HG02642 (cell line): ENCODE measurements at regions not wholly inside any gene's neighbourhood (a gene's known extent, or its start where the extent isn't known, plus 50 kb on each side); places are given as distances from the start of the nearest gene placed in this dataset.

Experiments used
- ATAC-seq: cut with Tn5 transposase; IDR thresholded peaks from one replicate; pipeline ENCODE4 v1.9.1; 2021; ENCODE audit warnings: mild to moderate bottlenecking; ENCODE audit not compliant: unreplicated experiment, poor library complexity

DNA sequence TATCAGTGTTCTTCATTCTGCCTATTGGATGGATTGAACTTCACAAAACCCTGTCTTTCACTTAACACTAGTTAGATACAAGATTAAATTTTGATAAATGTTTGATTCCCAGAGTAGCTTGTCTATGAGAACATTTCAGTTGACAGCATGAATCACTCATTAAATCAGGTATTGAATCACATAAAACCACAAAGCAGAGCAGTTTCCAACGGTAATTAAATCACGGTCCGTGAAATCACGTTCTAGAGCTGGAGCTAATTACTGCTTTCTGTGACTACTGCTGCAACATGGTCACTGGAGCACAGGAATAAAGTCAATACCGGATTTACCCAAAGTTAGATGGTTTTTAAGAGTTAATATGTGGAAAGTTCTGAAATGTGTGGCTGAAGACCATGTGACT lies 257.8 kb upstream of the PCDH15 start:
- ATAC-seq, result no peak

DNA sequence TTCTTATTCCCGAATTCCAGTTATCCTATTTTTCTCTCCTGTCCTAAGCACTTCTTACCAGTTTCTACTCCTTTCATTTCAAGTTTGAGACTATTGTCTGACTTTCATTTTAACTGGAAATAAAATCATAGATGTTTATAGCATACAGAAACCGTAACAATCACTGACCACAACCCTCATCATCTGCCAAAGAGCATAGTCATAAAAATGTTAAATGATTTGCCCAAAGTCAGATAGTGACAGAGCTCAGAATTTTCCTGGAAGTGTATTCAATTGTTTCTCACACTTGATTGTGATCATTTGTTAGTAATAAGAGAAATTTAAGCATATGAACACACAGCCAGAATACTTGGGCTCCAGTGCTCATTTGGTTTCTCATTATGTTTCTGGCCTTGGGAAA lies 250.5 kb upstream of the PCDH15 start:
- ATAC-seq, result no peak

DNA sequence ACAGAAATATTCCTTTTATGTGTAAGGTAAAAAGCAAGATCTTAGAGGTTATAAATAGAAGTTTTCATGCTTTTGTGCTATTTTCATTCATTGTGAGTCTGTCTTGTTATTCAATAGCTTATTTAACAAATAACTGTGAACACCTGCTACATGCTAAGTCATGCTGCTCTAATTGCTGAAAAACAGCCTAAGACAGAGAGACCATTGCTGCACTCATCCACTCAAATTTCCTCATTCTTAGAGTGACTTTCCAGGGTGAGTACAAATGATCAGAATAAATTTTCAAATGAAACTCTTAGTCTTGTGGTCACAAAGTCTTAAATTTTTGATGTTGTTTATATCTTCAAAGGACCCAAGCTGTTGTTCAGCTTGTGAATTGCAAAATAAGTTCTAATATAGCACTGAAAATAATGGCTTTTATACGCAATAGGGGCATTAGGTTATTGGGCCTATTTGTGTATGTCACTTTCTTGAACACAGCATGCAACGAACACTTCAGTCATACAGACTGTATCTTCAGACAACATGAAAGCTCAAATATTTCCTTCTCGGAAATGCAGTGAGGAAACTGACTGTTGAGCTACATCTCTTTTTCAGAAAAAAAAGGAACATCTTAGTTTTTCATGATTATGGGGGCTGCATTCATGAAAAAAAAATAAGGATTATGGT lies 247.9 kb upstream of the PCDH15 start:
- no peak for ATAC-seq

DNA sequence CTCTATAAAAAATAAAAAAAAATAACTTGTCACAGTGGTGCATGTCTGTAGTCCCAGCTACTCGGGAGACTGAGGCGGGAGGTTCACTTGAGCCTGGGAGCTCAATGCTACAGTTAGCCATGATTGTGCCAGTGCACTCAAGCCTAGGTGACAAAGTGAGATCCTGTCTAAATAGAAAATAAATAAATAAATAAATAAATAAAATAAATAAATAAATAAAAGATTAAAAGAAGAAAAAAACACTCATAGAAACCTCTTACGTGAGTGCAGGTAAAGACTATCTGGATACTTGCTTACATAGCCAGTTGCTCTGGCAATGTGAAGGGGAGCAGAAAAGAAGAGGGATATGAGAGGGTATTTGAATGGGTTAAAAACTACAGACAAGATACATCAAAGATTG lies 242.5 kb upstream of the PCDH15 start:
- no peak for ATAC-seq

DNA sequence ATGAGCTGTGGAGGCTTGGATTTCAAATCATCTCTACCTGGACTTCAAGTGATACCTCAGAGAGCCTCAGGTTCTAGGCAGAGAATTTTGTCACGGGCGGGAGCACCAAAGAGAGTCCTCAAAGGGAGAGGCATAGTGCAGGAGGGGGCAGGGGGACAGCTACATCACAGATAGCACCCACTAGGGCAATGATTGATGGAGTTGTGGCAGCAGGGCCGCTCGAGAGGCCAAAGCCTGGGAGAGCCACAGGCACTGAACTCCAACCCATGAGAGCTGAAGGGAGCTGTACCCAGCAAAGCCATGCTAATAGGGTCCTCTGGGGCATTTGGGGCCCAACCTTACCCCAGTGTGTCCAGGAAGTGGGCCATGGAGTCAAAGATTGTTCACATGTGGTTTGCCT lies 232.0 kb upstream of the PCDH15 start:
- no peak for ATAC-seq

DNA sequence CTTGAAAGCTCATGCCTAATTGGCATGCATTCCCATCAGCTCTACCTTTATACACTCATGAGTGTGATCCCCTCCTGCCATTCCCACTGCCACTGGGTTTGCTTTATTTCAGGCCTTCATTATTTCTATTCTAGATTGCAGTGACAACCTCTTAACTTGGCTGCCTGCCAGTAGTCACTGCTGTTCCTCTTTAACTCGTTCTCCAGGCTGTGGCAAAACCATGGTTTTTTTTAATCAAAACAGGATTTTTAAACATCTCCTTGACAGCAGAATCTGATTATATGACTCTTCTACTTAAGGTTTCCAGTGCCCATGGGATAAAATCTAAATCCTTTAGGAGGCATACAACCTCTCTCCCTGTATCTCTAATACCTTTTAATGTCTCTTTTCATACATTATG lies 223.7 kb upstream of the PCDH15 start:
- ATAC-seq, result no peak

DNA sequence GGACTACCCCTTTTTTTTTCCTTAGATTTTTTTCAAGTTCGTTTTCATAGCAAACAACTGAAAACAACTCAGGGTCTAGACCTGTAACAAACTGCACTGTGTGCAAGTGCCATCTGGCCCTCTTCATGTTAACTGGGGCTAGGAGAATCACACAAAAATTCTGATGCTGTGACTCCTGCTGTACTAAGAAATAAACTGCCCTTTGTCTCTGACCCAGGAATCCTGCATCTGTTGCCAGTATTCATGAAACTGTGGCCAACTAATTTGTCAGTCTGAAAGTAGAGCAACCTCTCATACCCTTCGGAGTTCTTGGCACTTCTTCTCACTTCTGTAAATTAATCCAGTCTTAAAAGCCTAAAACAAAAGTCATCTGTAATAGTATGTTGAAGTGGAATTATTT lies 218.4 kb upstream of the PCDH15 start:
- ATAC-seq, result no peak

DNA sequence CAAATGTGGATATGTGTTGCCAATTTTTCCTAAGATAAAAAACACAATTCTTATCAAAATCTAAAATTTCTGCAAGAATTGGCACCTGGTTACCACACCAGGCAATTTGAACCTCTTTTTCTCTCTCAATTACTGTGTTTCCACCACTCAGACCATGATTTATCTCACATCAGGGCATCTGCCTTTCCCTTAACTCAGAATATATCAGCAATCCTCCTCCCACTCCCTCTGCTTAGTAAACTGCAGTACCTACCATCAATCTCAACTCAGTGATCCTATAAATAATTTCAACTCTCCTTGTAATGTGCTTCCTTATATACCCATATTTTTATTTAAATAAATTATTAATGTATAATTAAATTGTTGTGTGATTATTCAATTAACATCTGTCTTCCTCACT lies 212.3 kb upstream of the PCDH15 start:
- no peak for ATAC-seq

DNA sequence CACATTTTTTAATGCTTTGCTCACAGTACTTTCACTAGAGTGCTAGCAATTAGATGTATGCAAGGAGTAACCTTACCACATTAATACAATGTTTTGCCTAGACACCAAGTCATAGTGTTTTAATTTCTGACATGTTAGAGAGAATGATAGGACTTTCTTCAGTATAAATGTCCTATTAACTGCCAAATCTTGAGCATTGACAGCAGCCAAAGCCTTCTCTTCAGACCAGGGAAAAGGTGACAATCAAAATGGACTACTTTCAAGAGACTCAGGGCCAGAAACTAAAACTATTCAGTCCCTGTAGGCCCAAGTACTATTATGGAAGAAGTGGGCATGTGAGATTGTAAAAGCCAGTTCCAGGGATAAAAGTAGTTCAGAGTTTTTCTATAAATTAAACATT lies 201.4 kb upstream of the PCDH15 start:
- ATAC-seq, result no peak

DNA sequence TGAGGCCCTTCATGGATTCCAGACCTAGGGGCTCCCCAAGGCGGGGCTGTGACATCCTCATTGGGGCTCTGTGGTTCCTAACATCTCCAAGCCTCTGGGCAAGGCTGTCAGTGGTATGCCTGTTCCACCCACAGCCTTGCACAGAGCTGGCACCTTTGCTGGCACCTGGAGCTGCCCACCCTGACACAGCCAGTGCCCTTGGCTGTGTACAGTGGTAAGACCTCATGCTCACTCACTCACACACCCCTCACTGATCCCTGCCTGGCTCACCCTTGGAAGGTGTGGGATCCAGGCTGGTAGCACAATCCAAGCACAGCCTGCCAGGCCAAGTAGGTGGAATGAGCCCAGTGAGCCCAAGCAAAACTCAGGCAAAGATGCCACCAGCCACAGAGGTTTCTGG lies 200.4 kb upstream of the PCDH15 start:
- no peak for ATAC-seq

DNA sequence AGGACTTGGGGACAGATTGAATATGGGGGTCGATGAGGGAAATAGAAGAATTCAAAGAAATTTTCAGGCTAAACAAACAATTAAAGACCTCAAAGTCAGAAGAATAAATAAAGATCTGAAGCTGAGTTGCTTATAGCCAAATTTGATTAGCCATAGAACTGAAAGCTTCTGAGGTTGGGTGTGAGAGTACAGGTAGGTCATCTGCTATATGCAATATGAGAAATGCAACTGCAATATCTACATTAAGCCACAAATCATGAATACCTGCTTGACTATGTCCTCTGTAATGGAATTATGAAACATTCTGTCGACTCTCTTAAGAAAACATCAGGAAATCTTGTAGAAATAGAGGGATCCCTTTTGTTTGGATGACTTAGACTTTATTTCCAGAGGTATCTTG lies 192.1 kb upstream of the PCDH15 start:
- no peak for ATAC-seq

DNA sequence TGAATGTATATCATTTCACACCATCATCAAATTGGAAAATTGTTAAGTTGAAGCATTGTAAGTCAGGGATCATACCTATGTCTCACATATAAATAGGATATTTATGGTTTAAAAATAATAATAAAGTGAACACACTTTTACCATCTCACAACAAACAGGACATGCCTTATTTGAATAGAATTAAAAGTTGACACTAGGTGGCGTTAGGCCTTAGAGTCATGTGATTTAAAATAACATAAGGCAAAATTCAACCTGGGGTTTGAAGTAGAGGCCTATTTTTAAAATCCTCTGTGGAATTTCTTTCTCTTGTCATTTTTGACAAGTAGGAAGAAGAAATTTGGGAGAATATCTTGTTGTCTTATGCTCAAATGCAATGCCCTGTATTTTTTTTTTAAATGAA lies 184.7 kb upstream of the PCDH15 start:
- ATAC-seq, result no peak

DNA sequence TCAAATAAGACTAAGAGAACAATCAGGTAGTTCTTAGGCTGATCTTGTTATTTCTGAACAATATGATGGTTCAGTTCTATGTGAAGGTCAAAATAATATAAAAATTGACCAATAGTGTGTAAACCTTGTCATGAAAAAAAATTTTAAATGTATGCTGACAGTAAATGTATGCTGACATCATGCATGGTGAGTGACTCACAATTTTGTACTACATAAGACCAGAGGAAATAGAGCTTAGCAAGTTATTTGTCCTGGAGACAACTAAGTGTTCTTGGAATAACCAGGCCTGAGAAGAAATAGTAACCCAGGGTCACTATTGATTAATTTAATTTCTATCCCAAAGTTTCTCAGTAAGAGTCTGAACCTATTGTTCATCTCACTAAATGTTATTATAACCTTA lies 182.2 kb upstream of the PCDH15 start:
- ATAC-seq, result no peak

DNA sequence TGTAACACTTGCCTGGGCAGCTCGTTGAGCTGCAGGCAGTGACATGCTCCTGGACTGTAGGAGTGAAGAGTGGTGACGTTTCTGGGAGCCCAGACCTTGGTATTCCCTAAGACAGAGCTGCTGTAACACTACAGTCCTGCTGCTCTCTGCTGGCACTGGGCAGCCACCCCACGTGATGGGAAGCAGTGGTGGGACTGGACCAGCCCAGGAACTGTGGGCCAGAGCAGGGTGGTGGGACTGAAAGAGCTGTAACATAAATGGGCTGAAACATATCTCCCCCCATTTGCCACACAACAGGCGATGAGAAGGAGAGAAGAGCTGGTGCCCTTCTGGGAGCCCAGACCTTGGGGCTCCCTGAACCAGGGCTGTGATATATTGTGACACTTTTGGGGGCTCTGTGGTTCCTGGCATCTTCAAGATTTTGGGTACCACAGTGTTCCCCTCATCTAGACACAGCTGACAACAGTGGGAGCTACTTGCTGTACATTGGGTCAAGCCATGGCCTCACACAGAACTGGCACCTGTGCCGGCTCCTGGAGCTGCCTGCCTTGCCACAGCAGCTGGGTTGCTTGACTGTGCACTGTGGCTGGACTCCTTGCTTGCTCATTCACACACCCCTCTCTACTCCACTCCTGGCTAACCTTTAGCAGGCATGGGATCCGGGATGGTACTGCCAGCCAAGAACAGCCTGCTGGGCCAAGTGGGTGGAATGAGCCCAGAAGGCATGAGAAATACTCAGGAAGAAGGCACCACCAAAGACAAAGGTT lies 161.3 kb upstream of the PCDH15 start:
- ATAC-seq, result no peak

DNA sequence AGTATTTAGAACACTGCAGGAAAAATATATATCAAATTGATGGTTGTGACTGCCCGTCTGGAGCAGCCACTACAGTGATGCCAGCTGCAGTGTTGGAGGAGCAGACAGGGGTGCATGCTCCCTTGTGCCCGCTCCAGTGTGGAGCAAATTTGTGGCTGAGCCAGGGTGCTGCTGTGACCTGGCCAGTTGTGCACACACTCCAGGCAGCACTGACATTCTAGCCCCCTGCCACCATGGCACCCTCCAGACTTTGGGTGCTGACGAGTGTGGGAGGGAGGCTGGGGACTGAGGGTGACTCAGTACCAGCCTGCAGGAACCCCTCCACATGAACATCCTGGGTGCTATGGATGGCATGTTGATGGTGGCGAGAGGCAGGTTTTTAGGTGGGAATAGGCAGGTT lies 160.0 kb upstream of the PCDH15 start:
- ATAC-seq, result no peak

DNA sequence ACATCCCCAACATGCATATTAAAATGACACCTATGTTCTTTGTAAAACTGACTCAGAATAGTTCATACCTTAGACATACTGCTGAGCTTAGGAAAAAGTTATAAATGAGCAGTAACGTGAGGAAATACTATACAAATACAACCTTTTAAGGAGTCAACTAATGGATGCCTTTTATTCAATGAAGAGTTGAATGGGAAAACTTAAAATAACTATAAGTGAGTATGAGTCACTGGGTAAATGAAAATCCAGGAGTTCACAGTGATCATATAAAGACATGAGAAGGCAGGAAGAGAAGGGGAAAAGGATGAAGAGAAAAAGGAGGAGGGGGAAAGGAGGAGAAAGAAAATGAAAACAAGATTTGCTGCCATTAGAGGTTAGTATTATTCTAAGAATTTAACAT lies 157.8 kb upstream of the PCDH15 start:
- no peak for ATAC-seq

DNA sequence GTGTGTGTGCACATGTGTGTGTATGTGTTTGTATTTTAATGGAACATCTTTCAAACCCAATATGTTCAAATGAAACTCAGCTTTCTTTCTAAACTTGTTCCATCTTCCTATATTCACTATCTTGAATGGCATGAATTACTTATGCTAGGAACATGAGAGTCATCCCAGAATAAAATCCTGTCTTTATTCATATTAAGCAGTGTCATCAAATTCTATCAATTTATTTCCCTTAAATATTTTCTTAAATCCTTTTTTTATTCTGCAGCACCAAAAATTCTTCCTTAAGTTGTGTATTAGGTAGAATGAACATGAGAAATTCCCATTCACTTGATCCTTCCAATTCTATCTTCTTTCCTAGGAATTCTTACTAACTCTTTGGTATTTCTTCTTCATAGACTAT lies 146.6 kb upstream of the PCDH15 start:
- no peak for ATAC-seq

DNA sequence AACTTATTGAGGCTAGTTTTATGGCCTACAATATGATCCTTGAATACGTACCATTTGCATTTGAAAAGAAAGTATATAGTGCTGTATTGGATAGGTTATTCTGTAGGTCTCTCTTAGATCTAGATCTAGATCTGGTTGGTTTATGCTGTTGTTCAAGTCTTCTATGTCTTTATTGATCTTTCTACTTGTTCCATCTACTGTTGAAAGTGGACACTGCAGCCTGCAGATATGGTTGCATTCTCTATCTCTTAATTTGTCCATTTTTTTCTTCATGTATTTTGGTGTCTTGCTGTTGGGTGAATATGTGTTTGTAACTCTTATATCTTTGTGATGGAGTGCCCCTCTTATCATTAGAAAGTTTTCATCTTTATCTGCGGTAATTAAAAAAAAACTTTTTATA lies 139.4 kb upstream of the PCDH15 start:
- no peak for ATAC-seq

DNA sequence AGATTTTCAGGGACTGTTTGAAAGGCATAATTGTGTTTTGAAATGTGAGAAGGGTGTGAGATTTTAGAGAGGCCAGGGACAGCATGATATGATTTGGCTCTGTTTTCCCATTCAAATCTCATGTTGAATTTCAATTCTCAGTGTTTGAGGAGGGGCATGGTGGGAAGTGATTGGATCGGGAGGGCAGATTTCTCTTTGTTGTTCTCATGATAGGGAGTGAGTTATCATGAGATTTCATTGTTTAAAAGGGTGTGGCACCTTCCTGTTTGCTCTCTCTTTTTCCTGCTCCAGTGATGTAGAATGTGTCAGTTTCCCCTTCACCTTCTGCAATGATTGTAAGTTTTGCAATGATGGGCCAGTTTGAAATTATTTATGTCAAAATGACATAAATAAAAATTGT lies 113.0 kb upstream of the PCDH15 start:
- no peak for ATAC-seq

DNA sequence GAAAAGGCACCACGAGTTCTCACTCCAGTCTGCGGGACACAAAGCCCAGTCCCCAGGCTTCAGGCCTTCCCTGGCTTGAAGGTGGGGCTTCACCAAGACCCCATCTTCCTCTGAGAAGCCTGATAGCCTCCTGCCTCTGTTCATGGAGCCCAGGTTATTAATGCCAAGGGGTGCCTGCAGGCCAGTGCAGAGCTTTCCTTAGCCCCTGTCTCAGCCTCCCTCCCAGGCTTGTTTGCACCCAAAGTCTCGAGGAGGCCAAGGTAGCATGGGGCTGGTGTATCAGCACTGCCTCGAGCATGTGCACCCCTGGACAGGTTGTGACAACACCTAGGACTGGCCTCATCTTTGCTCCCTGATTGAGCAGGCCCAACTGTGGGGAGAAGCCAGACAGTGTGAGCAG lies 108.1 kb upstream of the PCDH15 start:
- ATAC-seq, result no peak

DNA sequence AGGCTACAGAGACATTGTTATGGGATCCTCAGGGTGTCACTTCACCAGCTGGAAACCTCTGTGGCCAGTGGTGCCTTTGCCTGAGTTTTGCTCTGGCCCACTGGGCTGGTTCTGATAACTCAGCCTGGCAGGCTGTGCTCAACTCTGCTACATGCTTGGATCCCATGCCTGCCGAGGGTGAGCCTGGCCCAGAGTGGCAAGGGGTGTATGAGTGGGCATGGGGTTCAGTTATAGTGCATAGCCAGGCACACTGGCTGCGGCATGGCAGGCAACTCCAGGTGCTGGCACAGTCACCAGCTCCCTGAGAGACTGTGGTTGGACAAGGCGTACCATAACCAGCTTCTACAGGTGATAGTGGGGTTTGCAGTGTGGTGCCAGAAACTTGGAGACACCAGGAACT lies 107.0 kb upstream of the PCDH15 start:
- ATAC-seq, result no peak

DNA sequence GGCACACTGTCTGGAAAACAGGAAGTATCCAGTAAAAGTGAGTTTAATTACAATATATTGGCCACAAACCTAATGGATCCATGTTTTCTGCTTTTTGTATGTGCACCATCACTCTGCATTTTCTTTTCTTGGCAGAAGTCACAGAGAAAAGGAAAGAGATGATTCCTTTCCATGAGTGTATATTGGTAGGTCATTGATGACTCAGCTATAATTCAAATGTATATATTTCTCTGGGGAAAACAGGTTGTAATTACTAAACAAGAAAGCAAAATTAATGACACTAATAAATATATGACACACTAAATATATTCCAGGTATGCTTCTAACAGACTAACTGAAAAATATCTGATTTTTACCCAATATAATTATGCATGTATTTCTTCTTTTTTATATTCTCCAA lies 105.9 kb upstream of the PCDH15 start:
- no peak for ATAC-seq
